ENCODE measurements at regions not wholly inside any gene's neighbourhood (a gene's known extent, or its start where the extent isn't known, plus 50 kb on each side); places are given as distances from the start of the nearest gene placed in this dataset.
"Not testable (repeated sequence)": the region's sequence is repeated elsewhere in the genome, so short reads cannot be mapped to it uniquely, and the experiment has no call there.

GRCh38 chr4:128641566-128641965 lies 167.9 kb upstream of the JADE1 start:
- TF ChIP-seq EZH2 (IDR thresholded peaks at IDR 0.05; ENCODE audit: borderline replicate concordance, low read length) = not testable (repeated sequence)
- TF ChIP-seq, protein P1, sequence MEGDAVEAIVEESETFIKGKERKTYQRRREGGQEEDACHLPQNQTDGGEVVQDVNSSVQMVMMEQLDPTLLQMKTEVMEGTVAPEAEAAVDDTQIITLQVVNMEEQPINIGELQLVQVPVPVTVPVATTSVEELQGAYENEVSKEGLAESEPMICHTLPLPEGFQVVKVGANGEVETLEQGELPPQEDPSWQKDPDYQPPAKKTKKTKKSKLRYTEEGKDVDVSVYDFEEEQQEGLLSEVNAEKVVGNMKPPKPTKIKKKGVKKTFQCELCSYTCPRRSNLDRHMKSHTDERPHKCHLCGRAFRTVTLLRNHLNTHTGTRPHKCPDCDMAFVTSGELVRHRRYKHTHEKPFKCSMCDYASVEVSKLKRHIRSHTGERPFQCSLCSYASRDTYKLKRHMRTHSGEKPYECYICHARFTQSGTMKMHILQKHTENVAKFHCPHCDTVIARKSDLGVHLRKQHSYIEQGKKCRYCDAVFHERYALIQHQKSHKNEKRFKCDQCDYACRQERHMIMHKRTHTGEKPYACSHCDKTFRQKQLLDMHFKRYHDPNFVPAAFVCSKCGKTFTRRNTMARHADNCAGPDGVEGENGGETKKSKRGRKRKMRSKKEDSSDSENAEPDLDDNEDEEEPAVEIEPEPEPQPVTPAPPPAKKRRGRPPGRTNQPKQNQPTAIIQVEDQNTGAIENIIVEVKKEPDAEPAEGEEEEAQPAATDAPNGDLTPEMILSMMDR (IDR thresholded peaks at IDR 0.05; ENCODE audit: low read length) = not testable (repeated sequence)
